GM21576 (cell line): ENCODE measurements at regions not wholly inside any gene's neighbourhood (a gene's known extent, or its start where the extent isn't known, plus 50 kb on each side); places are given as distances from the start of the nearest gene placed in this dataset.
"Not testable (repeated sequence)": the region's sequence is repeated elsewhere in the genome, so short reads cannot be mapped to it uniquely, and the experiment has no call there.

Experiments used
- ATAC-seq: cut with Tn5 transposase; IDR thresholded peaks from one replicate; pipeline ENCODE4 v1.9.1; 2021; ENCODE audit warnings: mild to moderate bottlenecking, moderate library complexity; ENCODE audit not compliant: unreplicated experiment

DNA sequence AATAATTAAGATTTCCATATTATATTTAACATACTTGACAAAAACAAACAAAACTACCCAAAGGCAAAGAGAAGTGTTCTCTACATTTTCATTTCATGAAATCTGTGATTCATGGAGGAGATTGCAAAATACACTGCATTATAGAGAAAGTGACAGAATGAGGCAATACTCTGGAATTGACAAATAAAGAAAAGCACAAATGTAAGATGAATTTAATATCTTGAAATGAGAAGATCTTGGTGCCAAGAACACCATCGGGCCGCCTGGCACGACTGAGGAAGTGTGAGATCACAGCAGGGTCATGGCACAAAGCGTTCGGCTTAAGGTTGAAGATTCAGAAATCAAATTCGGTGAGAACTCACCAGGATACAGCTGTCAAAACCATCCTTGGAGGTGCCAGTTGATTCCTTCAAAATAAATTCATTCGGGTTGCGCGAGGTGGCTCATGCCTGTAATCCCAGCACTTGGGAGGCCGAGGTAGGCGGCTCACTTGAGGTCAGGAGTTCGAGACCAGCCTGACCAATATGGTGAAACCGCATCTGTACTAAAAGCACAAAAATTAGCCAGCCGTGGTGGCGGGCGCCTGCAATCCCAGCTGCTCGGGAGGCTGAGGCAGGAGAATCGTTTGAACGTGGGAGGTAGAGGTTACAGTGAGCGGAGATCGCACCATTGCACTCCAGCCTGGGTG, 174.0 kb upstream of the PFKP start:
- ATAC-seq = no peak

DNA sequence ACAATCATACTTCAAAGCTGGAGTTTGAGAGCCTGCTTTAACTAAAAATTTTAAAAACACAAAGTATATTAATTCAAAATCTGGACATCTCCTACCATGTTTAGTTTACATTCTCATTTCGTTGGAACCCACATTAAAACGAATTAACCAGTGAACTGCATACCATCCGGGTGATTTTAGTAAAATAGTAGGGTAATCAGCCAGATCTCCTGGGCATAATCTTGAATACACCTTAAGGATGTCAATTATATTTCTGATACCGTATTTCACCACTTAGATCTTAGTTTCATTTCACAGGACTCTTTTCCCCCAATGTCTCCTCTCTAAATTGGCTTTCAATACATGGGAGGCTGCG, 175.6 kb upstream of the PFKP start:
- ATAC-seq = no peak

DNA sequence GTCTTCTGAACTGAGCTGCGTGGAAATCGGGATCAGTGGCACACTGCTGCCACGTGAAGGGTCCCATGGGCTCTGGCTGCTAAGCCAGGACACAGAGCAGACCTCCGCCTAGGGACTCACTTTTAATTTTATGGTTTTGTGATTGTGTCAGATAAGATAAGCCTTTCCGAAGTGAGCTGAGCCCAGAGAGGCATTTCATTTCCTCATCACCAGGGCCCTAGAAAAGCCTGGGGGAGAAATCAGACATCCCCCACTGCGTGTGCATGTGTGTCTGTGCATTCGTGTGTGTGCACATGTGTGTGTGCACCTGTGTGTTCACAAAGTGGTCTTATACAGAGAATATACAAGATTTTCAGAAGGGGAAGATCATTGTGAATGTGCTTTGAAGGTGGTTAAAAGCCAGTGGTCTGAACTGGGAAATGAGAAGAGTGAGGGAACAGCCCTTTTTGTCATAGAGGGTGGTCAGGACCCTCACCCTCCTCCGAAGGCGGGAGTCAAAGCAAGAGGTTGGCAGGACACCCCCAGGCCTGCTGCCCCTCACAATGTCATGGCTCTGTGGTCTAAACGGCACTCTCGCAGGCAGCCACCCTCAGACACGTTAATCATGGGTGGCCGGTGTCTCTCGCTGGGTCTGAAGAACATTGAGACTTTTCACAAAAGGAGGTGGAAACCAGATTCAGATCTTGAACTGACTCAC, 176.1 kb upstream of the PFKP start:
- no peak for ATAC-seq

DNA sequence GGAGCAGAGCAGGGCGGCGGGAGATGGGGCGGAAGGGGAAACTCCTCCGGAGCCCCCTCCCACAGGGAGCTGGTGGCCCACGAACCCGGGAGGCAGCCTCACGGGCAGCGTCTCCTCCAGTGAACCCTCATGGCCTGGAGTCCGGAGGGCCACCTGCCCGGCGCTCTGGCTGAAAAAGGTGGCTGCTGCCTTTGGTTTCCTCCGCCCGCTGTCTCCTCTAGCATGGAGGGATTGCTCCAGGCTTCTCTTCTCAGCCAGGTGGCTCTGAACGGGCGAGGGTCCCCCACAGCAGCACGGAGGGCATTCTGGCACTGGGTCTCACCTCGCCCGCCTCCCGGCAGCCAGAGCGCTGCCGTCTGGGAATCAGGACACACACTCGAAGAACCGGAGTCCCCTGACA, 177.3 kb upstream of the PFKP start:
- ATAC-seq = no peak

DNA sequence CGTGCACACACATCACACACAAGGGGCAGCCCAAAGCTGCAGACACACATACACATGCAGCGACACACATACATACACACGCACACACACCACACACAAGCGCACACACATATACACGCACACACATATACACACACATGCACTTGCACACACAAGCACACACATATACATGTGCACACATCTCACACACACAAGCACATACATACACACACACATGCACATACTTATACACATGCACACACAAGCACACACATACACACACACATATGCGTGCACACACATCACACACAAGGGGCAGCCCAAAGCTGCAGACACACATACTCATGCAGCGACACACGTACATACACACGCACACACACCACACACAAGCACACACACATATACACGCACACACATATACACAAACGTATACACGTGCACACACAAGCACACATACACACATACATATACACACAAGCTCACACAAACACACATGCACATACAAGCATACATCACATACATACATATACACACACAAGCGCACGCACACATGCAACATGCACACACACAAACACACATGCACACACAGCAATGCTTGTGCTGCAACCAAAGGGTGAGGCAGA, 178.8 kb upstream of the PFKP start:
- no peak for ATAC-seq

DNA sequence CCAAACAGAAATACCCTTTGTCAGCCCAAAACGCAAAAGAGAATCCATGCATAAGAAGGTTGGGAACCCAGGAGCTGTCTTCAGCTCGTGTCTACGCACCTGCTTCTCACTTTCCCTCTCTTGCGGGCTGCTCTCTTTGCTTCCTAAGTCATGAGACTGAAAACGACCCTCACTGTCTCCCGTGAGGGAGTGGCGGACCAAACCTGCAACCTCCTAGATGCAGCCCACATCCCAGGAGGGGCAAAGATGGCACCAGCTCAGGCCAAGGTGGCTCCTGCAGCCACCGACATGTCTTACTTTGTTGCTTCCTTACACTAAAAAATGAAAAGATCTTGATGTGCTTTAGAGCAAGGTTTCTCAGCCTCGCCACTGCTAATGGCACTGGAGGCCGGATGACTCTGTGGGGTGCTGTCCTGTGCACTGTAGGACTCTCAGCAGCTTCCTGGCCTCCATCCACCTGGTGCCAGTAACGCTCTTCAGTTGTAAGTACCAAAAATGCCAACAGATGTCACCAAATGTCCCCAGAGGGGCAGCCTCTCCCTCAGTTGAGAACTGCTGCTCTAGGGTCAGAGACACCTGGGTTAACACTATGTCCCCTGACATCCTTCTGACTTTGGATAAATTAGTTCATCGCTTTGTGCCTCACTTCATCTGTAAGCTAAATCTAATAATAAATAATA, 179.8 kb upstream of the PFKP start:
- no peak for ATAC-seq

DNA sequence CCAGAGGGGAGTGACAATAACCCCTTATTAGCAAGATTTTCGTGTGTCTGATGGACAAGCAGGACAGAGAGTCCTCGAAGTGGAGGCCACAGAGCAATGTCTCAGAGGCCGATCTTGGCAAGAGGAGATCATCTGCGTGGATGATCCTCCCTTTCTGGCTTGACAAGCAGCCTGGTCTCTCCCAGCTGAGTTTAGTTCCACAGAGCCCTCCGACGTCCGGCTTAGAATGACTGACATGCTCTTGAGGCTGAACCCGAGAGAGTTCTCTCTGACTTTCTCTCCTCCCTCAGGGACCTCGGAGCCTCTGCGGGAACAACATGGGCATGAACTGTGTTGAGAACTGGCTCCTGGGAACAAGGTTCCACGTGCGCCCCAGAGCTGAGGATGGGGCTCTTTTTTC, 180.7 kb upstream of the PFKP start:
- no peak for ATAC-seq

DNA sequence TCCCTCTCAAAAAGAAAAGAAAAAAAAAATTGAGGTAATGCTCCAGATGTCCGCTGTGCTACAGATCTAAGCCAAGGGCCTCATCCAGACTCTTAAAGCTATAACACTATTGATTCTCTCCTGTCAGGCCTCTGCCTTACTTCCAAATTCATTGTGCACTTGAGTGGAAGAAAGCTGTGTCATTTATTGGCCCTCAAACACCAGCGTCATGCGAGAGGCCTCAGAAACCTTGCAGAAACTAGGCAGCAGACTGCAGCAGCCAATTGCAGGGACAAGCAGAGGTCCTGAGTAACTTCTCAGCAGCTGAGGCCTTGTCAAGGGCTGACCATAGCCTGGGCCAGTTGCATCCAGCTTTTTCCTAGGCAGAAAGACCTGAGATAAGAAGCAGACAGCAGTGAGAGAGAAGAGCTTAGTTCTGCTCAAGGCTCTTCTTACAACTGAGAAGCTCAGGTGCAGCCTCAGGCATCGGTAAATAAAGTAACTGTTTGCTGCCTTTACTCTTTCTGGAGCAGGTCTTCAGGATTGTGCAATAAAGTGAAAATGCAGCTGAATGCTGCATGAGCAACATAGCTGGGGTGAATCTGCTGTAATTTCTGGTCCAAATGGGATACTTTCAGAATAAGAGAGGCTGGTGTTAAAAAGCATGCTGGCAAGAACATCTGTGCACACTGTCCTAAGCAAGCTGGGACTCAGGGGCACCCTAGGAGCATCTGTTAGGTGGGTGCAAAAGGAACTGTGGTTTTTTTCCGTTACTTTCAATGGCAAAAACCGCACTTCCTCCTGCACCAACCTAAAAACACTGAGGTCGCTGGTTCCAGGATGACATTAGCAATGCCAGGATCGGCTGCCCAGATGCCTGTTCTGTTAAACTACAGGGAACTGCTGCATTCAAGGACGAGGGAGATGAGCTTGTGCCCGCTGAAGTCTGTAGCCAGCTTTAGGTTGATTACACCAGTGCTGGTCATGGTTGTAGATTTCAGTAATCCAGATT, 181.8 kb upstream of the PFKP start:
- ATAC-seq = no peak

DNA sequence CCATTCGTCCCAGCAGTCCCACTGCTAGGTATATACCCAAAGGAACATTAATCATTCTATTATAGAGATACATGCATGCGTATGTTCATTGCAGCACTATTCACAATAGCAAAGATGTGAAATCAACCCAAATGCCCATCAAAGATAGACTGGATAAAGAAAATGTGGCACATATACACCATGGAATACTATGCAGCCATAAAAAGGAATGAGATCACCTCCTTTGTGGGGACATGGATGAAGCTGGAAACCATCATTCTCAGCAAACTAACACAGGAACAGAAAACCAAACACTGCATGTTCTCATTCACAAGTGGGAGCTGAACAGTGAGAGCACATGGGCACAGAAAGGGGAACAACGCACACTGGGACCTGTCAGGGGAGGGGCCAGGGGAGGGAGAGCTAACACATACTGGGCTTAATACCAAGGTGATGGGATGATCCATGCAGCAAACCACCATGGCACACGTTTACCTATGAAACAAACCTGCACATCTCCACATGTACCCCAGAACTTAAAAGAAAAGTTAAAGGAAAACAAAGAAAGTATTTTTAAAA, 183.3 kb upstream of the PFKP start:
- ATAC-seq = not testable (repeated sequence)

DNA sequence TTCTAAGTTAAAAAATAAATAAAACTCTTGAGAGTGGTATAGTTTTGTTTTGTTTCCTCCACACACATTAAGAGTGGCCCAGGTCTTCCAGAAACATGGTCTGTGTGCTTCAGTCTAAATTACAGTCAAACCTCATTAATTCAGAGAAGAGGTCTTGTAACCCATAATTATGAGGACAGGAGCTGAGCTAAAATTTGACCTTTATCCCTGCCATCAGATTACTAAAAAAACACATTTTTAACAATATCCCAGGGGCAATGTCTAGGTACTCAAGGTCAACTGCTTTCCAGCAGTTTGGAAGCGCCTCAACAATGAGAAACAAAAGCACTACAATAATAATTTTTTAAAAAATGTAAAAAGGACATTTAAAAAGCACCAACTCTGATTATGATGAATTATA, 184.1 kb upstream of the PFKP start:
- ATAC-seq = no peak

DNA sequence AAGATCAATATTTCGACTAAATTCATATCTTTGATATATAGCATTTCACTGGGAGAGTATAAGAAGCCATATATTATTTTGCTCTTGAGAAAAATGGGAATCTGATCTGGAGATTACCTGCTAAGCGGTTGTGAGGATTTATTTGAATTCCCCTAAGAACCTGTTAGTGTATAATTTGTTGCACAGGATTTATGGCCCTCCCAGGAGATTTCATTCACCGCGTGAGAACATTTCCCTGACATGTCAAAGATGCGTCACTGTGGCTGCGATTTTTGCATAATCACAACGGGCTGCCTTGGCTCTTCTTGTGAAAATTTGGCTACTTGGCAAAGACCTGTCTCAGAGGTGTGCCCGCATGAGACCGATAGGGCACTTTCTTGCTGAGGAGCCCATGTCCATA, 184.7 kb upstream of the PFKP start:
- ATAC-seq = no peak

DNA sequence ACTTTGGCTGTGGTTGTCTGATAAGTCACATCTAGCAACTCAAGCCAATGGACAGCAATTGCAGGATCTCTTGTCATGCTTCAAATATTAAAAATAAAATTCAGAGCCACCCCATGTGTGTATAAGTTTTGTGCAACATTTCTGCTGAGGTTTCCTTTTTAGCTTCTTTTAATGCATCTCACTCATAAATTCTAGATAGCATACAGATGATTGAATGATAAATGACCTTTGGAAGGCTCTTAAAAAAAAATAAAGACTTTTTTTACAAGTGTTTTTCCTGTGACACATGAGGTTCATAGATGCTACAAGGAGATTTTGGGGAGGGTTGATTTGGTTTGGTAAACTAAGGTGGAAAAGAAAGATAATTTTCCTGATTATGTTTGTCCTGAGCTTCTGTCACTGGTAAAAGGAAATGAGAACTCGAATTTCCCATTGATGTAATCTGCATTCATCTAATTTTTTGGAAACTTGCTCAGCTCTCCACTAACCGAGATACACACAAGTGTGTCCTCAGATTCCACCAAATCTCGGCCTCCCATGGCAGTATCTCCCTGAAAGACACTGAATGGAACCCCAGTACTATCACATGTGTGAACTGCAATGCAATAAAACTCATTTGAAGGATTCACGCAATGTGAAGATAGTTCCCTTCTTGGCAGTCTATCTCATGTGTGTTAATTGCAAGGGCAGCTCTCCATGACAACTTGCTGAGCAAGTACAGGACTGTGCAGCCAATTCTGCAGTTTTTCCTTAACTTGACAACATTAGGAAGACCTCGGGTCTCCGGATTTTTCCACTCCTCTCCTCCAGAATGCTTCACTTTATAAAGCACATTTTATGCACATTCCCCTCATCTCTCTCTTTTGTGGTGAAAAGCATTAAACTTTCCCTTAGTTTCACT, 185.4 kb upstream of the PFKP start:
- no peak for ATAC-seq

DNA sequence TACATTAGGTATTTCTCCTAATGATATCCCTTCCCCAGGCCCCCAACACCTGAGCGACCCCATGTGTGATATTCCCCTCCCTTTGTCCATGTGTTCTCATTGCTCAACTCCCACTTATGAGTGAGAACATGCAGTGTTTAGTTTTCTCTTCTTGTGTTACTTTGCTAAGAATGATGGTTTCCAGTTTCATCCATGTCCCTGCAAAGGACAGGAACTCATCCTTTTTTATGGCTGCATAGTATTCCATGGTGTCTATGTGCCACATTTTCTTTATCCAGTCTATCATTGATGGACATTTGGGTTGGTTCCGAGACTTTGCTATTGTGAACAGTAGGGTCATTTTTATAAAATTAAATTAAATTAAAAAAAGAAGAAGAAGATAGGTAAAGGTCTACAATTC, 187.3 kb upstream of the PFKP start:
- ATAC-seq = not testable (repeated sequence)

DNA sequence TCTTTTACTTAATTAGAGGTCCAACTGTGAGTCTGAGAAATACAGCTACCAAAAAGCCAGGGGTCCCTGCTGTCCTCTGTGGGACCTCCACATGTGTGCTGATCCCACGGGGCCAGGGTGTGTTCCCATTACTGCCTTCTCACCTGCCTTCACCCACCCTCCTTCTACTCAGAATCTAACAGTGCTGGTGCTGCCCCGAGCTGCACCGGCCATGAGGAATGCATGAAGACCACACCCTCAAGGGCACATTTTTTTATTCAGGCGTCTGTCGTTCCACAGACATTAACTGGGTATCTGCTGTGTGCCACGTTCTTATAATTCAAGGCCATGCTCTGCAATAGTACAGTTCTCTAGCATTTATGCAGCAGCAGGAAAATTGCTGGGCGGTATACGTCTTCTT, 188.5 kb upstream of the PFKP start:
- no peak for ATAC-seq

DNA sequence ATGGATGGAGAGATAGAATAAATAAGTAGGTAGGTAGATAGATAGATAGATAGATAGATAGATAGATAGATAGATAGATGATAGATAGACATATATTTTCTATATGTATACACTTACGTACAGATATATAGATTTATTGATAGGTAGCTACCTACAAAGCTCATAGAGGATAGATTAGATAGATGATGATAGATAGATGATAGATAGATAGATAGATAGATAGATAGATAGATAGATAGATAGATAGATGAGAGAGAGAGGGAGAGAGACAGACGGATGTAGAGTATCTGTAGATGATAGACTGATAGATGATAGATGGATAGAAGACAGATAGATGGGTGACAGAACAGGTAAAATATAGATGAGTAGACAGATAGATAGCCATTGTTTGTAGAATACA, 191.3 kb upstream of the PFKP start:
- ATAC-seq = no peak

DNA sequence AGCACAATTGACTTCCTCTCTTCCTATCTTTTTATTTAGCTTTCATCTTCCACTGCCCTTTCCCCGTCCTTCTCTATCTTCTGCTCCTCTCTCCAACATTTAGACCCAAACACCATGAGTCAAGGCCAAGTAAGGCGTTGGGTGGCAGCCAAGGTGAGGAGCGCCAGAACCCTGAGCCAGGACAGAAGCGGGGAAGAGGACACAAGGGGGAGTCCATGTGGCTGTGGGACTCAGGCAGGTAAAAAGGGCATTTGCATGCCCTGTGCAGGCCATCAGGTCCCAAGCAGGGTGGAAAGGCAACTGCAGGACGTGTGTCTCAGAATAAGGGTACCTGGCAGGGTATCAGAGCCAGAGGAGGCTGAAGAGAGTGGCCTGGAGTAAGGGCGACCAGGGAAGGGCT, 192.4 kb upstream of the PFKP start:
- no peak for ATAC-seq

DNA sequence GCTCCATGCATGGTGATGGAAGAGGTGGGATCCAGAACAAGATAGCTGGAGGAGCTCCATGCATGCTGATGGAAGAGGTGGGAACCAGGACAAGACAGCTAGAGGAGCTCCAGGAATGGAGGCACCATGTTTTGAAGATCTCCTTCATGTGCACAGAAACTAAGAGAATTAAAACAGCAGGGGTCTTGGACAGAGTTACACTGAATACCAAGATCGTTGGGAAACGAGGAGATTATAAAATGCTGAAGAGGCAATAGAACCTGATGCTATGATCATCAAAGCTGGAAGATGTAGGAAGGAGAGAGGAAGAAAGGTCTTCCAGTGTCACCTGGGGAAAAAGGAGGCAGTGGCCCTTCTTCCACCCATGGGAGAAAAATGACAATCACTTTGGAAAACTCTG, 193.6 kb upstream of the PFKP start:
- ATAC-seq = no peak

DNA sequence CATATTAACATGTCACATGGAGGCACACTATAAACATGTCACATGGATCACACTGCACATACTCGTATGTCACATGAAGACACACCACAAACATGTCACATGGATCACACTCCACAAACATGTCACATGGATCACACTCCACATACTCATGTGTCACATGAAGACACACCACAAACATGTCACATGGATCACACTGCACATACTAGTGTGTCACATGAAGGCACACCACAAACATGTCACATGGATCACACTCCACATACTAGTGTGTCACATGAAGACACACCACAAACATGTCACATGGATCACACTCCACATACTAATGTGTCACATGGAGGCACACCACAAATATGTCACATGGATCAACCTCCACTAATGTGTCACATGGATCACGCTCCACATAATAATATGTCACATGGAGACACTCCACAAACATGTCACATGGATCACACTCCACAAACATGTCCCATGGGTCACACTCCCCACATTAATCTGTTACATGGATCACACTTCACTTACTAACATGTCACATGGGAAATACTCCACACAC, 195.6 kb upstream of the PFKP start:
- no peak for ATAC-seq

DNA sequence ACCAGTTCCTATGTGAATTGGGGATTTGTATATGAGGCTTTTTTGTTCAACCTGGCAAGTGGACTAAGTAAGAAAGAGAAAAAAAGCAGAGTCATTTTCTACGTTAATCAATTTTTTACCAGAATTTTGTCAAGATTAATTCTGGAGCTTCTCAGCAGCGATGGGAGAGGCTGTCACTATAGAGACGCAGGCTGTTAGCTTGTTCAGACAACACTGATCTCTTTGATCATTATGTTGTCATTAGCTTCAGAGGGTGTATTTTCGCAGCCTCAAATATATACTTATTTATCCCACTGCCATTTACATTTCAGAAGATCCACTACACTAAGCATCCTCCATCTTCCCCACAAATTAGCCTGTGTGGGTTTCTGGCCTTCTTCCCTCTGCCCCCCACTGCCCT, 196.7 kb upstream of the PFKP start:
- no peak for ATAC-seq
